DND-41 (cell line): ENCODE measurements at regions not wholly inside any gene's neighbourhood (a gene's known extent, or its start where the extent isn't known, plus 50 kb on each side); places are given as distances from the start of the nearest gene placed in this dataset.

ENCODE experiments used
- EZH2 ChIP-seq: IDR thresholded peaks from 3 replicates; pipeline ENCODE4 v1.6.1; 2012; ENCODE audit warnings: borderline replicate concordance, low read depth, mild to moderate bottlenecking, moderate library complexity, low read length, inconsistent platforms; ENCODE audit not compliant: severe bottlenecking
- TF ChIP-seq, protein P1 (sequence below): IDR thresholded peaks from 2 replicates; pipeline ENCODE4 v1.5.1; 2012; ENCODE audit warnings: borderline replicate concordance, low read length, moderate library complexity, mild to moderate bottlenecking; ENCODE audit not compliant: poor library complexity, severe bottlenecking; ENCODE audit errors: extremely low read depth

- TF ChIP-seq, protein P1, sequence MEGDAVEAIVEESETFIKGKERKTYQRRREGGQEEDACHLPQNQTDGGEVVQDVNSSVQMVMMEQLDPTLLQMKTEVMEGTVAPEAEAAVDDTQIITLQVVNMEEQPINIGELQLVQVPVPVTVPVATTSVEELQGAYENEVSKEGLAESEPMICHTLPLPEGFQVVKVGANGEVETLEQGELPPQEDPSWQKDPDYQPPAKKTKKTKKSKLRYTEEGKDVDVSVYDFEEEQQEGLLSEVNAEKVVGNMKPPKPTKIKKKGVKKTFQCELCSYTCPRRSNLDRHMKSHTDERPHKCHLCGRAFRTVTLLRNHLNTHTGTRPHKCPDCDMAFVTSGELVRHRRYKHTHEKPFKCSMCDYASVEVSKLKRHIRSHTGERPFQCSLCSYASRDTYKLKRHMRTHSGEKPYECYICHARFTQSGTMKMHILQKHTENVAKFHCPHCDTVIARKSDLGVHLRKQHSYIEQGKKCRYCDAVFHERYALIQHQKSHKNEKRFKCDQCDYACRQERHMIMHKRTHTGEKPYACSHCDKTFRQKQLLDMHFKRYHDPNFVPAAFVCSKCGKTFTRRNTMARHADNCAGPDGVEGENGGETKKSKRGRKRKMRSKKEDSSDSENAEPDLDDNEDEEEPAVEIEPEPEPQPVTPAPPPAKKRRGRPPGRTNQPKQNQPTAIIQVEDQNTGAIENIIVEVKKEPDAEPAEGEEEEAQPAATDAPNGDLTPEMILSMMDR, result no peak
- no peak for TF ChIP-seq EZH2
These were observed 298.7 kb upstream of the COL3A1 start for GRCh38 chr2:188675391-188676009.
